ENCODE measurements at regions not wholly inside any gene's neighbourhood (a gene's known extent, or its start where the extent isn't known, plus 50 kb on each side); places are given as distances from the start of the nearest gene placed in this dataset.

GRCh38 chrX:8274170-8274569 lies 103.1 kb upstream of the VCX2 start:
- TF ChIP-seq YY1 (IDR thresholded peaks at IDR 0.05; ENCODE audit: insufficient read depth, insufficient read length): no peak
- TF ChIP-seq ZNF274 (IDR thresholded peaks at IDR 0.05; ENCODE audit: low read depth, low read length): no peak
- TF ChIP-seq SUZ12 (IDR thresholded peaks at IDR 0.05; ENCODE audit: extremely low read depth, insufficient read depth, insufficient read length): no peak

All from NT2/D1 (cell line).